HG02798 (cell line): ENCODE measurements at regions not wholly inside any gene's neighbourhood (a gene's known extent, or its start where the extent isn't known, plus 50 kb on each side); places are given as distances from the start of the nearest gene placed in this dataset.
"Not testable (repeated sequence)": the region's sequence is repeated elsewhere in the genome, so short reads cannot be mapped to it uniquely, and the experiment has no call there.

Experiments
- ATAC-seq: cut with Tn5 transposase; IDR thresholded peaks from one replicate; pipeline ENCODE4 v1.9.1; 2021; ENCODE audit warnings: mild to moderate bottlenecking; ENCODE audit not compliant: unreplicated experiment, poor library complexity

DNA sequence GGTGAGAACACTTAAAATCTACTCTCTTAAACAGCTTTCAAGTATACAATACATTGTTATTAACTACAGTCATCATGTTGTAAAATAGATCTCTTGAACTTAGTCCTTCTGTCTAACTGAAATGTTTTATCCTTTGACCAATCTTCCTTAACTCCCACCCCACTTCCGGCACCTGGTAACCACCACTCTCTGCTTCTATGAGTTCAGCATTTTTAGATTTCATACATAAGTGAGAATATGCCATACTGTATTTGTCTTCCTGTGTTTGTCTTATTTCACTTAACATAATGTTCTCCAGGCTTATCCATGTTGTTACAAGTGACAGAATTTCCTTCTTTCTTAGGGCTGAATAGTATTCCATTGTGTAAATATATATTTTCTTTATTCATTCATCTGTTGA is 144.1 kb upstream of the TRPC4 start:
- ATAC-seq: no peak

DNA sequence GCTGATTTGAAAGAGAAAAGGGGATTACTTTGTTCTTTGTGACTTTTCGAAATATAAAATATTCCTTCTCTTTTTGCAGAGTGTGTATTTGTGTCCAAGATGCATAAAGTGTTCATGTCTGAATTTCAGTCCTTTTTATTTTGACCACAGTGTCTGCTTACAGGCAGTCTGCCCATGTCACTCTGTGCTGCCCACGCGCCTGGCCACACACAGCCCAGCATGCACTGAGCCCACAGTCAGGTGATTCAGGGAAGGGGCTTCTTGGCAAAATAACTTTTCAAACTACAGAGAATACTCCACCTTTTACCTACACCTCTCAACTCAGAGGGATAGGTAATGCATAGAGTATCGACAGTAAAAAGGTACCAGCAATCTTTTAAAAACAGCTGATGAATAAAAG is 142.5 kb upstream of the TRPC4 start:
- ATAC-seq: no peak

DNA sequence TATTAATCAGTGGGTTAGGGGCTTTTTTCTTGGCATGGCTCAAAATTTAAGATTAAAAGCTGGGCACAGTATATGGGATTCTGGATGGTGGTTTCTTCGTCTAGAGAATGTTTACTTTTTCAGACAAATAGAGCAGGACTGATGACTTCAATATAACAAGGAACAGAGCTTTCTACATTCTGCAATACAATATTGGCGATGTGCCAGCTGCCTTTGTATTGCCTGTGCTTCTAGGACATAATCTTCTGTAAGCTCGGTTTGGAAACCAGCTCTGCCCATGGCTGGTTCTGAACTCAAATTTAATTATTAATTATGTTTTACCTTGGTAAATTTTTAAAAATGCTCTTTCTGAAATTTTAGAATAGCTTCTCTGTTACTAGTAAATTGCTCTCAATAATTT is 139.1 kb upstream of the TRPC4 start:
- no peak for ATAC-seq

DNA sequence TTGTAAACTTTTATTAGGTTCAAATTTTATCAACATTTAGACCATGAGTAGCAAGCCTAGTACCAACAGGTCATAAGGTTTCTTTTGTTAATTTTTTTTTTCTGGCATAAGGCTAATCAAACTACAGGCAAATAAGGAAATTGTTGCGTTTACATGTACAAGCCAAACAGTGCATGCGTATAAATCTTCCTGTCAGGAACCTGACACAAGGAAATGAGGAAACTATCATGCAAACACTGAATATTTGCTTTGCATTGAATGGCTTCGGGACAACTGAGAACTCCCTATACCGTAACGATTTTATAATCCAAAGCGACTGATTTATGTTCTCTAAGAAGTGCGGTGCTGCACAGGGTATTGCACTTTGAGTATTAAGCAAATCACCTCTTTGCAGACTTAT is 133.0 kb upstream of the TRPC4 start:
- no peak for ATAC-seq

DNA sequence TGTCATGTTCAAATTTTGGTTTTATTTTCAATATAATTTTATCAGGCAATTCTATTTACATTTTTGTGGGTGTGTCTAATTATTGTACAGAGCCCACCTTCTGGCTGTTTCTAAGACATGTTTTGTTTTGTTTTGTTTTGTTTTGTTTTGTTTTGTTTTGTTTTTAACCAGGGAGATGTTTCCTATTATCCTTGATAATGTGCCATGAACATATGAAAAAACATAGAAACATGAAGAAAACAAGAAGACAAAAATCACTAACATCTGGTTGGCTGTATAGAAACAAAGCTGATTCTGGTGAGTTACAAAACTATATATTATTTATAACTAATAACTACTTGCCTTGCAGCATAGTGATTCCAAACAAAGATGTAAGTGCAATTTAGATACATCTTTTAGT is 128.1 kb upstream of the TRPC4 start:
- ATAC-seq: no peak

DNA sequence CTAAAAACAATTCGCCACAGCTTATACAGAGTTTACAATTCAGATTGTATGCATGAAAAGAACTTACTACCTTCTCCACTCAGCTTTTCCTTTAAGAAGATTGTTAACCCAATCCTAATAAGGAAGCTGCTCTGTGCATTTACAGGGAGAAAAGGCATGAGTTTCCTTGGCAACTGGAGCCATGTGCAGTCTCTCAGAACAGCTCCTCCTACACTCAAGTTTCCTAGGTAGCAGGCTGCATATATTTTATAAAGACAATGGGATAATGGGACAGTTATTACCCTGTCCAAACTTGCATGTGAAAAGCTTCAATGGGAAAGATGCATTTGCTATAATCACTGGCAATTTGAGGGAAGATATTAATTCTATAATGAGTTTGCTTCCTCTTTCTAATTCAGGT is 125.5 kb upstream of the TRPC4 start:
- ATAC-seq: no peak

DNA sequence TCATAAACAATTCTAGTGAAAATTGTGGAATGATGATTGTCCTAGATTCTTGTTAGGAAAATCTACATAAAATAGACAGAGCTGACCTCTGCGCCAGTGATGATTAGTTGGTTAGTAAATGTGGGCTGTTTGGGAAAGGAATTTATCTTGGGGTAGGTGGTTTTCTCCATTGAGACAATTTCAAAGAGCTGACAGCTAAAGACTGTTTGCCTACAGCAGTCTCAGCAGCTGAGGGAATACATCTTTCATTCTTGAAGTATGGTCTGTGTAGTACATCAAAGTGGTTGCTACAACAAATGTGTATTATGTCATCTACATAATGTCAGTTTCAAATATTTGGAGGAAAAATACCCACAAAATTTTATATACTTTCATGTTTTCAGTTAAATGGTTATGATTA is 117.2 kb upstream of the TRPC4 start:
- ATAC-seq: no peak

DNA sequence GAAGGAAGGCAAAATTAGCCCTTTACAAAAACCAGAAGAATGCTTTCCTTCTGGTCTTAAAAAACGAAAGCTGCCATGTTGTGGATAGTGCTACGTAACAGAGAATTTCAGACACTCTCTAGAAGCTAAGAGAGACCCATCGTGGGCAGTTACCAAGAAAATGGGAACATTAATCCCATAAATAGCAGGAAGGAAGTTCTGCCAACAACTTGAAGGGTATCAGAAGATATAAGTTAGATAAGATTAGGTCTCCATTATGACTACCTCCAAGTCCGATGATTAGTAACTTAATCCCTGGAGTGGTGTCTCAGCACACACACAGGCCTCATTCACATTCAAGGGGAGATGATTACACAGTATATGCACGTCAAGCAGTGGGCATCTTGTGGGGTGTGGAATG is 115.7 kb upstream of the TRPC4 start:
- ATAC-seq: no peak

DNA sequence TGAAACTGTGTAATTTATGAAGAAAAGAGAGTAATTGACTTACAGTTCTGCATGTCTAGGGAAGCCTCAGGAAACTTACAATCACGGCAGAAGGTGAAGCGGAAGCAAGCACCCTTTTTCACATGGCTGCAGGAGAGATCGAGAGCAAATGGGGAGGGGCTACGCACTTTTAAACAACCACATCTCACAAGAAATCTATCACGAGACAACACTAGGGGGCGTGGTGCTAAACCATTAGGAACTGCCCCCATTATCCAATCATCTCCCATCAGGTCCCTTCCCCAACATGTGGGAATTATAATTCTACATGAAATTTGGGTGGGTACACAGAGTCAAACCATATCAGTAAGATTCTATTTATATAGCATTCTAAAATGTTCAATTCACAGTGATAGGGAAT is 114.8 kb upstream of the TRPC4 start:
- ATAC-seq: no peak

DNA sequence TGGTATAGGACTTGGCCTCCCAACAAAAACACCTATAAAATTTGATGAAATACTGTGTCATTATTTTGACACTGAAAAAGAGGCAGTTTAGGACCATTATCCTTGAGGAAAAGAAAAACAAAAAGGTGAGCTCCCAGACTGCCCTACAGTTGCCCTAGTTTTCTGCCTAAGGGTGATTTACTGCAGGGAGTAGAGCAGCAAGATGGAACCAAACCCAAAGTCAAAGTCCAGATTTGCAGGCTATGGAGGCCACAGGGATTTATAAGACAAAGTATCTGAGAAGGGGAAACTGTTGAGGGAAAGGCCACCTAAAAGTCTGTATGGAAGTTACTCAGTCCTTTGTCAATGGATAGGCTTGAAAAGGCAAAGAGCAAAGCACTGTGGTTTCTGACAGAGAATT is 112.4 kb upstream of the TRPC4 start:
- ATAC-seq: no peak

DNA sequence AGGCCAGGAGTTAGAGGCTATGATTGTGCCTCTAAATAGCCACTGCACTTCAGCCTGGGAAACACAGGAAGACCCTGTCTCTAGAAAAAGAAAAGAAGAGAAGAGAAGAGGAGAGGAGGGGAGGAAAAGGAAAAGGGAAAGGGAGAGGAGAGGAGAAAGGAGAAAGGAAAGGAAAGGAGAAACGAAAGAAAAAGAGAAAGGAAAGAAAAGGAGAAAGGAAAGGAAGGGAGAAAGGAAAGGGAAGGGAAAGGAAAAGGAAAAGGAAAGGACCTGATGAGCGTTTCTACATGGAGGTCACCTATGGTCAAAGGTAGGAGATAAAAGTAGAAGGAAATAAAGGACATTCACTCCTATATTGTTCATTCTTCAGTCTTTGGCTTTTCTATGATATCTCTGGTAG is 109.1 kb upstream of the TRPC4 start:
- ATAC-seq: no peak

DNA sequence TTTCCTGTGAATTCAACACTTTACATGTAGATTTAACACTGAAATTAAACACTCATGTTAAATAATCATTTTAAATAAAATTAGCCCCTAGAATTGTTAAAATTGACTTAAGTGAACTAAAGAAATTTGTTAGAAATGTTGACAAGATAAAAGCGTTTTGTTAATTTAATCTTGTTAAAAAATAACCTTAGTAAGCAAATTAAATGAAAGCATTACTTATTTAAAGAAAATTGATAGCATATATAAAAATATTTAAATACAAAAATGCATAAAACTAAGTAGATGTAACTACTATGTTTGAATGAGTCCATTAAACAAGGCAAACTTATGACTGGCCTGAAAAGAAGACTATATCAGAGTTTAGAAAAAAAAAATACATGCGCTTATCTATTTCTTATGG is 99.0 kb upstream of the TRPC4 start:
- no peak for ATAC-seq

DNA sequence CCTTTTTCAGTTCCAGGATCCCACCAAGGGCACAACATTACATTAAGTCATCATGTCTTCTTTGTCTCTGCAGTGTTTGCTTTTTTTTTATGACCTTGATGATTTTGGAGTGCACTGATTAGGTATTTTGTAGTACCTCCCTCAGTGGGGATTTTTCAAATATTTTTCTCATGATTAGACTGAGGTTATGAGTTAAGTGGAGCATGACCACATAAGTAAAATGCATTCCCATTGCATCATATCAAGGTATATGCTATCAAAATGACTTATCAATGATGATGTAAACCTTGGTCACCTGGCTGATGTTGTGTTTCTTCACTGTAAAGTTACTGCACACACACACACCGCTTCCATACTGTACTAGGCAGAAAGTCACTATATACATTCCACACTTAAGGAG is 96.7 kb upstream of the TRPC4 start:
- ATAC-seq: no peak

DNA sequence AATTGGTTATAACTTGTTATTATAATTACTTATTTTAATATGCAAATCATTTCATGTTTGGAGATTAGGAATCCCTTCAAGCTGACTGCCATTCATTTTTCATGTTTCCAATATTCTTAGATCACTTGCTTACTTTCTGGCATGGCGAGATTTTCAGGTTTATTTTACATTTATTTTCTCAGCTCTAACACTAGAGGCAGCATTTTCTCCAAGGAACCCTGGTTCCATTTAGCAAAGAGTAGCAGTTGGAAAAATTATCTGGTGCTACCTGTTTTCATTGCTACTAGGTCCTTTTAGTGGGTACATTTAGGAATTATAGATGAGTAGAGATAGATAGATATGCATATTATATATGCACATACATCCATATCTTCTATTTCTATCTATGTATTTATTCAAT is 90.9 kb upstream of the TRPC4 start:
- no peak for ATAC-seq

DNA sequence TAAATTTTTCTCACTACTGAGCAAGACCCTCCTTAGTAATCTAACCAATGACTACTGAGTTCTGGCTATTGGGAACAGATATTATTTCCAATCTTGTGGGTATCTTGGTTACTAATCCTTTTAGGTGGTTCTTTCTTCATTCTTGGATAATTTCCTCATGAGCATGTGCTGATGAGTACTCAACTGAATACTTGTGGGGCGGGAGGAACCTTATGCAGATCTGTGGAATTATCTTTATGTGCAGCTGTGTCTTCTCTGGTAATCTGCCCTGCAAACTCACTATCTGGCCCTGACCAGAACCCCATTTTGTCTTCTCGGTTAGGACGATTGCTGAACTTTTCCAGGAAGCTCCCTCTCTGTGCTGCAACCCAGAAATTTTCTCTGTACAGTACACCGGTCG is 89.7 kb upstream of the TRPC4 start:
- no peak for ATAC-seq

DNA sequence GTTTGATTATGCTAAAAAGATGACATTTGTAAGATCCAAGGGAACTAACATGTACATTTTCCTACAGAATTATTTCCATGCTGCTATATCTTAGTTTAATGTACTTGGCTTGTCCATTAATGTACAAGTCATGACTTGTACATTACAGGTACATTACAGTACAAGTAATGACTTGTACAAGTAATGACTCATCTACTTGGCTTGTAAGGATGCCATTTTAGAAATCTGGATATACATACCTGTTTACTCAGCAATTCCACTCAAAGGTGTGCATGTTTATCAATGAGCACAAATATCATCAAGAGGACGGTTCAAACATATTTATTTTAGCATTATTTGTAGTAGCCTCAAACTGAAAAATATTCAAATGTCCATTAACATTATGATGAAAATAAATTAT is 87.0 kb upstream of the TRPC4 start:
- ATAC-seq: no peak

DNA sequence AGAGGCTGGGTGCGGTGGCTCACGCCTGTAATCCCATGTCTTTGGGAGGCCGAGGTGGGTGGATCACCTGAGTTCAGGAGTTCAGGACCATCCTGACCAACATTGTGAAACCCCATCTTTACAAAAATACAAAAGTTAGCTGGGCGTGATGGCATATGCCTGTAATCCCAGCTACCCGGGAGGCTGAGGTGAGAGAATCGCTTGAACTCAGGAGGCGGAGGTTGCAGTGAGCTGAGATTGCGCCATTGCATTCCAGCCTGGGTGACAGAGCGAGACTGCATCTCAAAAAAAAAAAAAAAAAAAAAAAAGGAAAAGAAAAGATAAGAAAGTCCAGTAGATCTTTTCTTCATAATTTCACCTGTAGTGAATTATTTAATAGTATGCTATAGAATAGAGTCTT is 85.0 kb upstream of the TRPC4 start:
- not testable (repeated sequence) for ATAC-seq

DNA sequence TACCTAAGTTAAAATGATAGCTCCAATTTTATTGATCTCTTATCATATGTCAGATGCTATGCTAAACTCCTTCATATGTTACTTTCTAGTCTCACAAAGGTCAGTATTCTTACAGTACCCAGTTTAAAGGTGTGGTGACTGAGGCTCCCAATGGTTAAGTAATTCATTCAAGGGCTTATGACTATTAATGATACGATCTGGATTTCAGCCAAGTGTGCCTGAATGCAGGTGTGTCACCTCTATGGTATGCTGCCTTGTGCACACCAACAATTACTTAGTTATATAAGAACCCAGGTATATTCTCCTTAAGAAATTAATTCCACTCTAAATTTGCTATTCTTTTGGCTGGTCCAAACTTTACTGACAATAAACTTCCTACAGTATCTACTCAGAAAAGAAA is 84.6 kb upstream of the TRPC4 start:
- ATAC-seq: no peak

DNA sequence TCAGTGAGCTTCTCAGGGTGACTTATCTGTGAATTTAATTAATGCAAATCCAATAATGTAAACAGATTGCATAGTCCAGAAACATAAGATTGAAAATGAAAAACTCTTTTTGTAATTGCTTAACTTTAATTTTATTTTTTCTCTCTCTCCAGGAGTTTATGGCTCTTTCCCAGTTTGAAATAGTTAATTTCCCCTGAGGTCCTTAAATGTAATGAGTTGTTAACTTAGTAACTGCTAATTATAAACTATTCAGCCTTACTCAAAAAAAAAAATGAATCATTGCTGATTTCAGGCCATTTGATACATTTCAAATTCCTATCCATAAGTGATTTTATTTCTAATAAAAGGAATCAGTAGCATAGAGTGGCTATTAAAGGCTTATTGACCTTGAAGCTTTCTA is 84.1 kb upstream of the TRPC4 start:
- ATAC-seq: no peak

DNA sequence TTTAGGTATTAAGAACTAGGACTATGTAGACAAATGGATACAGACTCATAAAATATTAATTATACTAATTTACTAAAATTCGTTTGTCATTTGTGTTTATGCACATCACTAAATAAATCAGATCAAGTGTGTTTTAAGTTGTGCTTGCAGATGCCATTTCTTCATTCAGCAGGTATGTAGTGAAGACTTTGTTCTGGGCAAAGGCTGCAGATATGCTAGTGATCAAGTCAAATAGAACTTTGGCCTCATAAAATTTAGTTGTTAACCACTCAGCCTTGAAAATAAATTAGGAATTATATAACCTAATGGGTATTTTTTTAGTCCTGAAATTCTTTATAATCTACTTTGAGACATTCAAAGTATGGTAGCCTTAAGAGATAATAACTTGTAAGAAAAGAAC is 80.4 kb upstream of the TRPC4 start:
- no peak for ATAC-seq

DNA sequence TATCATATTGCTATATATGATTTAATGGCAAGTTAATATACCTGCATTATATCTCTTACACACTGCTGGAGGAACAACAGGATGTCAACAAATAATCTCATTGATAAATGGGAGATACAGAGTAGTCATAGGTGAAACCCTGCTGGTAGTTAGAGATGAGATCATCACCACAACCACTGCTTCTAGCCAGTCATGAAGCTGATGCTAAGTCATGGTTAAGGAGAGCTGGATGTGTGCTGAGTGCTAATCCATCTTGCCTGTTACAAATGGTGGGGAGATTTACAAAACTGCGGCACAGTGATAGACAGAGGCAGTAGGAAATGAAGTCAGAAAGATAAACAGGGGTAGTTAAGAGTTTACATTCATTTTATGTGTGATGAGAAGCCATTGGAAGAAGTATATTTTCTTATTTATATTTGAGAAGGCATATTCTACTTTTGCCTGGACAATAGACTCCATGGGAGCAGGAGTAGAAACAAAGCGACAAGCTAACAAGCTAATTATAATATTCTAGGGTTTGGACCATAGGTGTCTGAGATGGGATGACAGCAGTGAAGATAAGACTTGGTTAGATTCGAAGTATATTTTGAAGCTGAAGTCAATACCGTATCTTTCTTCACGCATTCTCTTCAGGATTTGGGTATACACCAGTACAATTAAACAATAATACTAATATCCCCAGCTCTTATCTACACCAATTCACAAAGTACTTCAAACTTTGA is 78.0 kb upstream of the TRPC4 start:
- no peak for ATAC-seq

DNA sequence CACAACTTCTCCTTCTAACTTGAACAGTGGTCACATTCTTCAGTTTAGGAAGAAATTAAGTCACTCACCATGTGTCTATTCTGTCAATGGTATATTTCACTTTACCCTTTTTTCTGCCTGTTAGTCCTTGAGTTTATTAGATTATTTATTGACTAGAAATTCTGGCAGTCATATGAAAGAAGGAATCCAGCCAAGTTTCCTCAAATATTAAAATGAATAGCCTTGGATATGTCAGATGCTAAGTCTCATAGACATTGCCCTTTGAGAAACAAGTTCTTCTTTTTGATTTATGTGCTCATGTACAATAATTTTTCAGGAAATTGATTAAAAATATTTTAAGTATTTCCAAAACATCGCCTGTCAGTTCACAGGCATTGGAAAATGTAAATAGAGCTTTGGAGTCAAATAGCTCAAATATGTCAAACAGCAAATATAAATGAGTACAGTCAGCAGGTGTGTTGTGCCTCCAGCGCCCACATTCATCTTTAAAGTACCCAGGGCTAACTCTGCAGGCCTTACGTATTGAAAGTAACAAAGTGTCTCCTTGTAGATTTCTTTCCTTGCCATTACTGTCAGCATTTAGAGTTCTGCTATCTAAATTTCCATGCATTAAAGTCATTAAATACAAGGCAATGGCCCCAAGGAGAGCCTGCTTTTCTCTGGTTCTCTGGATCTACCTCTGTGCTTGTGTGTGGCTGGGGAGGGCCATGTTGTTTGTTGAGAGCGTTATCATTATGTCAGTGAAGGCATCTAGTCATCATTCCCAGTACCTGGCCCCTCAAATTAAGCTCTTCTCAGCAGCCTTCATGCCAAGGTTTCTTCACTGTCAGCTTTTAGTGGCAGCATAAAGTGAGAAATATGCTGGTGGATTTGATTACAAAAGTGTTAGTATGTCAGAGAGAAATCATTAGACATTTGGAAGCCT is 76.3 kb upstream of the TRPC4 start:
- no peak for ATAC-seq
